ENCODE measurements at regions not wholly inside any gene's neighbourhood (a gene's known extent, or its start where the extent isn't known, plus 50 kb on each side); places are given as distances from the start of the nearest gene placed in this dataset.

DNA sequence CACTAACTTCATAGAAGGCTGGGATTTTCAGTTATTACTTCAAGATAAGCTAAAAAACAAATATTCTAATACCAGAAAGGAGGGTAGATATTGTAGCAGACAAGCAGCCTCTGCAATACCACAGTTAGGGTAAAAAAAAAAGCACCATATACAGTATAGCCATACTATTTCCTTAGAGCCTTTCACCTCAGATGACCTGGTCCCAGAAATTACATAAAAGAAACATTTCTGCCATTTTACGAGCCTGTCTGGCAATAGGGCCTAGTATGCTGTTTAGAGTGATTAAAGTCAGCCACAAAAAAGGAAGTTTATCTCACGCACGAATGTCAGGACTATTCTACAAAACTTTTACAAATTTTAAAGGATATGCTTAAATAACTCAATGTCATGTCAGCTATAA lies 1016.6 kb downstream of the PLOD2 start:
- no peak overlapping the region for H2AFZ ChIP-seq (ENCODE audit: low read depth, low read length)
- H3K4me3 ChIP-seq (ENCODE audit: low read length): no peak overlapping the region
- no peaks in the 10 kb centered on the region for H3K36me3 ChIP-seq (ENCODE audit: insufficient read depth, low read length)
- no peaks in the 10 kb centered on the region for H3K27me3 ChIP-seq (ENCODE audit: insufficient read depth, low read length)
- H3K9me3 ChIP-seq (ENCODE audit: low read length): no peaks in the 10 kb centered on the region
- H3K4me1 ChIP-seq (ENCODE audit: insufficient read depth, low read length): peaks cover 8% of the 10 kb centered on the region

GRCh38 chr3:145145461-145145860 lies 1015.5 kb downstream of the PLOD2 start:
- peaks cover 8% of the 10 kb centered on the region for H3K4me1 ChIP-seq (ENCODE audit: insufficient read depth, low read length)
- no peak overlapping the region for H3K4me3 ChIP-seq (ENCODE audit: low read length)
- no peaks in the 10 kb centered on the region for H3K9me3 ChIP-seq (ENCODE audit: low read length)

GRCh38 chr3:145159640-145160039 lies 1001.3 kb downstream of the PLOD2 start:
- no peaks in the 10 kb centered on the region for H3K9me3 ChIP-seq (ENCODE audit: low read length)
- H3K4me3 ChIP-seq (ENCODE audit: low read length): no peak overlapping the region
- no peaks in the 10 kb centered on the region for H3K36me3 ChIP-seq (ENCODE audit: insufficient read depth, low read length)
- no peaks in the 10 kb centered on the region for H3K27me3 ChIP-seq (ENCODE audit: insufficient read depth, low read length)
- no peaks in the 10 kb centered on the region for H3K4me1 ChIP-seq (ENCODE audit: insufficient read depth, low read length)
- no peak overlapping the region for H2AFZ ChIP-seq (ENCODE audit: low read depth, low read length)

More at GRCh38 chr3:145145461-145145860, 1015.5 kb downstream of the PLOD2 start:
- H2AFZ ChIP-seq (ENCODE audit: low read depth, low read length): no peak overlapping the region
- no peaks in the 10 kb centered on the region for H3K27me3 ChIP-seq (ENCODE audit: insufficient read depth, low read length)
- no peaks in the 10 kb centered on the region for H3K36me3 ChIP-seq (ENCODE audit: insufficient read depth, low read length)

DNA sequence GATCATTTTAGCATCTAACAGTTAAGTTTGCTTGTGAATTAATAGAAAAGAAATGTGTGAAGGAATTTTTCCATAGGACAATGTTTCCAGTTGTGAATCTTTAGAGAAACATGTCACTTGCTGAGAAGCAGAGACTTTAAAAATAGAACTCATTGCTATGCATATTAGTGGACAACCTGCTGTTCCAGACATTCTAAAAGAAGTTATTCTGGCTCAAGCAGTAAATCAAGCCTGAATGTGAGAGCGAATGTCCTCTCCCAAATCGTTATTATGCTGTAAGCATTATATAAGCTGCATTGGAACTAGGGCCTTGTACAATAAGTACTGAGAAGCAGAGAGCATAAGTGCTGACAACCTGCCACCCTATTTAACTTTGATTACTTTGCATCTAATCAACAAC lies 990.9 kb downstream of the PLOD2 start:
- peak overlapping the region; percentile 1 for H2AFZ ChIP-seq (ENCODE audit: low read depth, low read length)
- H3K9me3 ChIP-seq (ENCODE audit: low read length): no peaks in the 10 kb centered on the region
- no peaks in the 10 kb centered on the region for H3K36me3 ChIP-seq (ENCODE audit: insufficient read depth, low read length)
- no peaks in the 10 kb centered on the region for H3K27me3 ChIP-seq (ENCODE audit: insufficient read depth, low read length)
- H3K4me1 ChIP-seq (ENCODE audit: insufficient read depth, low read length): peaks cover 11% of the 10 kb centered on the region
- H3K4me3 ChIP-seq (ENCODE audit: low read length): no peak overlapping the region

DNA sequence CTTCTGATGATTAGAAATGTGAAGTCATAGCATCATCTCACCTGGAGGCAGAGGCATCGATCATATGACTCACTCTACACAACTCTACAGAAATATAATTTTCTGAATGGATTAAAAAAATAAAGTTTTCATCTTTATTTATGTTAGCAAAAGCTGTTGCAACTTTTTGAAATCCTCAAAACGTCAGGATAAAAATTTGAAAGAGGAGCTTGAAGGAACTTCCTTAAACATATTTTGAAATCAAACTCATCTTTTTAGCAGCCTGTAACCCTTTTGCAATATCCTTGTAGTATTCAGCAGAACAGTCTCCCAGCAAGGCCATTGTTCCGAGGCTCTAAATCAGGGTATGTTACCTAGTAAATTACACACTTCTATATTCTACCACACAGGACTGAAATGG lies 985.4 kb downstream of the PLOD2 start:
- H3K4me1 ChIP-seq (ENCODE audit: insufficient read depth, low read length): peaks cover 4% of the 10 kb centered on the region
- H3K9me3 ChIP-seq (ENCODE audit: low read length): no peaks in the 10 kb centered on the region
- H3K4me3 ChIP-seq (ENCODE audit: low read length): no peak overlapping the region
- H2AFZ ChIP-seq (ENCODE audit: low read depth, low read length): no peak overlapping the region
- H3K27me3 ChIP-seq (ENCODE audit: insufficient read depth, low read length): no peaks in the 10 kb centered on the region
- no peaks in the 10 kb centered on the region for H3K36me3 ChIP-seq (ENCODE audit: insufficient read depth, low read length)

GRCh38 chr3:145176907-145177306 lies 984.1 kb downstream of the PLOD2 start:
- H3K4me1 ChIP-seq (ENCODE audit: insufficient read depth, low read length): peaks cover 10% of the 10 kb centered on the region
- no peaks in the 10 kb centered on the region for H3K36me3 ChIP-seq (ENCODE audit: insufficient read depth, low read length)
- no peaks in the 10 kb centered on the region for H3K27me3 ChIP-seq (ENCODE audit: insufficient read depth, low read length)
- H3K9me3 ChIP-seq (ENCODE audit: low read length): no peaks in the 10 kb centered on the region
- no peak overlapping the region for H2AFZ ChIP-seq (ENCODE audit: low read depth, low read length)
- H3K4me3 ChIP-seq (ENCODE audit: low read length): no peak overlapping the region

- no peak overlapping the region for H2AFZ ChIP-seq (ENCODE audit: low read depth, low read length)
These were observed 983.2 kb downstream of the PLOD2 start for GRCh38 chr3:145177828-145178227.

DNA sequence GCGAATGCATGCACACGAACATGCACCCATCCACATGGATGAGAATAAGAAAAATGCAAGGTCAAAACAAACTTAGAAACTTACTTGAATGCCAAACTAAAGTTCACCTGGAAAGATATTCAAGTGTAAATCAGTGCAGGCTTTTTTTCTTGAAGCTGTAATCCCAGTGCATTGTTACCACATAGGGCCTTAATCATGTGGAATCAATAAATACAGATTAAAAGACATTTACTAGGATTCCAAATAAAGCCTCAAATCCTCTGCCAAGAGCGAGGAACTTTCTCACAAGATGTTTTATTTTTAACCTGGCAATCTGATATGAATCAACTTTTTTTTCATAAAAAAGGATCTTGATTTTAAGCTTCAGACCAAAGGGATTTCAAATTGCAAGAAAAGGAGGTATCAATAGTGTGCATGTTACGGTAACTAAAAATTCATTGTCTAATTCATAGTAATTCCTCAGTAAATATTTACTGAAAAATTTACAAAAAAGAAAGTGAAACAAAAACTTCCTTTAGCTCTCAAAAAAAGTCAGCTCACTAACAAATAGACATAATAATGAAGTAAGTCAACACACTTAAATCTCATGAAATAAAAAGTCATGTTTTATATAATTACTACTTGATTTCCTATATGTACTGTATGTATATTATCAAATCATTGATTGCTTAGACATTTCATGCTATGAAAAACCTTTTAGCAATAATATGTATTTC lies 978.6 kb downstream of the PLOD2 start:
- Histone ChIP-seq H3K4me3 (ENCODE audit: low read length) (no peak overlapping the region), H2AFZ (ENCODE audit: low read depth, low read length) (no peak overlapping the region), H3K36me3 (ENCODE audit: insufficient read depth, low read length) (no peaks in the 10 kb centered on the region), H3K27me3 (ENCODE audit: insufficient read depth, low read length) (no peaks in the 10 kb centered on the region), H3K9me3 (ENCODE audit: low read length) (no peaks in the 10 kb centered on the region), H3K4me1 (ENCODE audit: insufficient read depth, low read length) (peaks cover 15% of the 10 kb centered on the region)

More at GRCh38 chr3:145177828-145178227, 983.2 kb downstream of the PLOD2 start:
- Histone ChIP-seq H3K36me3 (ENCODE audit: insufficient read depth, low read length) (no peaks in the 10 kb centered on the region), H3K4me3 (ENCODE audit: low read length) (no peak overlapping the region), H3K4me1 (ENCODE audit: insufficient read depth, low read length) (peaks cover 15% of the 10 kb centered on the region), H3K27me3 (ENCODE audit: insufficient read depth, low read length) (no peaks in the 10 kb centered on the region), H3K9me3 (ENCODE audit: low read length) (no peaks in the 10 kb centered on the region)

DNA sequence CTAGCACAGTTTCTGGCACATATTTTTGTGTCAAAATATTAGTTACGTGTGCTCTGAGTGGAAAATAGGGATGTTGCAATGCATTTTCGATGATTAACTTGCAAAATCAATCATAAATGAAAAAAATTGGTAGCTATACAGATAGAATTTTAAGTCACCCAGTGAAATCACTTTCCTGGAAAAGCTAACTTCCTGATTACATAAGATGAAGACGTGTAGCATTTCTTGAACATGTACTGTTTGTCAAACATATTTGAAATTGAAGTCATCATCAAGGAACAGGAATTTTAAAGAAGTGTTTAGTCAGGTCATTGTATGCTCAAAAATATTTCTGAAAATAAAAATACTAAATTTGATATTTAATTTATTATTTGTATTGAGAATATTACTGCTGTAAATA lies 977.7 kb downstream of the PLOD2 start:
- Histone ChIP-seq H3K4me3 (ENCODE audit: low read length) (no peak overlapping the region), H3K27me3 (ENCODE audit: insufficient read depth, low read length) (no peaks in the 10 kb centered on the region), H2AFZ (ENCODE audit: low read depth, low read length) (no peak overlapping the region), H3K36me3 (ENCODE audit: insufficient read depth, low read length) (no peaks in the 10 kb centered on the region), H3K4me1 (ENCODE audit: insufficient read depth, low read length) (peaks cover 15% of the 10 kb centered on the region), H3K9me3 (ENCODE audit: low read length) (no peaks in the 10 kb centered on the region)

- no peaks in the 10 kb centered on the region for H3K27me3 ChIP-seq (ENCODE audit: insufficient read depth, low read length)
- H3K9me3 ChIP-seq (ENCODE audit: low read length): no peaks in the 10 kb centered on the region
- H3K4me3 ChIP-seq (ENCODE audit: low read length): no peak overlapping the region
- H2AFZ ChIP-seq (ENCODE audit: low read depth, low read length): no peak overlapping the region
- no peaks in the 10 kb centered on the region for H3K4me1 ChIP-seq (ENCODE audit: insufficient read depth, low read length)
- H3K36me3 ChIP-seq (ENCODE audit: insufficient read depth, low read length): no peaks in the 10 kb centered on the region
These were observed 972.8 kb downstream of the PLOD2 start for GRCh38 chr3:145188079-145188770.

- Histone ChIP-seq H3K27me3 (ENCODE audit: insufficient read depth, low read length) (no peaks in the 10 kb centered on the region), H3K9me3 (ENCODE audit: low read length) (no peaks in the 10 kb centered on the region), H3K36me3 (ENCODE audit: insufficient read depth, low read length) (no peaks in the 10 kb centered on the region), H2AFZ (ENCODE audit: low read depth, low read length) (no peak overlapping the region), H3K4me3 (ENCODE audit: low read length) (no peak overlapping the region), H3K4me1 (ENCODE audit: insufficient read depth, low read length) (no peaks in the 10 kb centered on the region)
These were observed 970.8 kb downstream of the PLOD2 start for GRCh38 chr3:145190138-145190537.

DNA sequence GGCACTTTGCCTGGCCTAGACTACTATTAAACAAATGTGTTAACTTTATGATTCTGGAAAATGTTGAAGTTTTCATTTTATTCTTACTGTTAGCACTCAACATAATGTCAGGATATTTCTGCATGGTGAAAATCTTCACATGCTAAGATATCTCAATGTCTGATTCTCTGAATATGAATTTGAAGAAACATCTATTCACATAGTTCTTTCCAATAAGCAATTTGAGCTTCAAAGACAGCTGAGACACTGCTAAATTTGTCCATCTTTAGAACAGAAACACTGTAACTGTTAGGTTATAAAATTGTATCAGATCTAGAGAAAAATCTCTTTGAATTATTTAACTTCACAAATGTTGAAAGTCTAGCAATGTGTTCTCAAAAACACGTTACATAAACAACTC lies 970.2 kb downstream of the PLOD2 start:
- Histone ChIP-seq H3K4me3 (ENCODE audit: low read length) (no peak overlapping the region), H2AFZ (ENCODE audit: low read depth, low read length) (no peak overlapping the region)

DNA sequence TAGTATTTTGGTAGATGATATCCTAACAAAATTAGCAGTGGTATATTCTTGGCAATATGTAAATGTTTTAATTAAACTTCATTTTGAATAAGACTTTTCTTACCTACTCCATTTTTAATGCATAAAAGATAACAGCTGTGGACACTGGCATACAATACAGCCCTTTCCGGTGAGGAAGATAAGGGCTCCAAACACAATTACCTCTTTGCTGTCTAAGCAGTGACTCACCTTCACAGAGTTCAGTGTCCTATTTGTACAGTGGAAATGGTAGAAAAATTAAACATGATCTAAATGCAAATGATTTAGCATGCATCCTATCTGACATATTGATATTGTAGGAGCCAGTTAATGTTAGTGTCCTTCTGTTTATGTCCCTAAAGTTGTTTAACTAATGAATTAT lies 969.4 kb downstream of the PLOD2 start:
- no peak overlapping the region for H2AFZ ChIP-seq (ENCODE audit: low read depth, low read length)
- H3K4me1 ChIP-seq (ENCODE audit: insufficient read depth, low read length): no peaks in the 10 kb centered on the region
- no peak overlapping the region for H3K4me3 ChIP-seq (ENCODE audit: low read length)
- H3K27me3 ChIP-seq (ENCODE audit: insufficient read depth, low read length): no peaks in the 10 kb centered on the region
- H3K36me3 ChIP-seq (ENCODE audit: insufficient read depth, low read length): no peaks in the 10 kb centered on the region
- H3K9me3 ChIP-seq (ENCODE audit: low read length): no peaks in the 10 kb centered on the region

More for the DNA sequence above, 970.2 kb downstream of the PLOD2 start:
- Histone ChIP-seq H3K27me3 (ENCODE audit: insufficient read depth, low read length) (no peaks in the 10 kb centered on the region), H3K36me3 (ENCODE audit: insufficient read depth, low read length) (no peaks in the 10 kb centered on the region), H3K4me1 (ENCODE audit: insufficient read depth, low read length) (no peaks in the 10 kb centered on the region), H3K9me3 (ENCODE audit: low read length) (no peaks in the 10 kb centered on the region)
